GM18517 (cell line): ENCODE measurements at regions not wholly inside any gene's neighbourhood (a gene's known extent, or its start where the extent isn't known, plus 50 kb on each side); places are given as distances from the start of the nearest gene placed in this dataset.

Experiments
- ATAC-seq: cut with Tn5 transposase; IDR thresholded peaks from one replicate; pipeline ENCODE4 v1.9.1; 2021; ENCODE audit warnings: mild to moderate bottlenecking, moderate library complexity; ENCODE audit not compliant: unreplicated experiment

DNA sequence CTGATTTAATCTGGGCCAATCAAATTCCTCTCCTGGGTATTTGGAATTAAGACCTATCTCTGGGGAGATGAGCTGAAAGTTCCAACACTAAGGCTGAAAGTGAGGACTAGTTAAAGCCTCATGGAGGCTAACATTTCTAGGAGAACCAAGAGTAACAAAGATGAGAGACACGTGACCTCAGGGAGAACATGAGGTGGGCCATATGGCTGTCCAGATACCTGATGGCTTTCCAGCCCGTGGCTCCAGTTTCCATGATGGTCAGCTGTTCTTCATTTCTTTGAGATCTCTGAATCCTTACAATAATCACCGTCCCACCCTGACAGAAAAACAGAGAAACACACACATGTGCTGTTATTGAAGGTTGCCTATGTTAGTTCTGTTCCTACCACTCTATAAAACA is 66.1 kb downstream of the LEPR start:
- ATAC-seq = no peak

DNA sequence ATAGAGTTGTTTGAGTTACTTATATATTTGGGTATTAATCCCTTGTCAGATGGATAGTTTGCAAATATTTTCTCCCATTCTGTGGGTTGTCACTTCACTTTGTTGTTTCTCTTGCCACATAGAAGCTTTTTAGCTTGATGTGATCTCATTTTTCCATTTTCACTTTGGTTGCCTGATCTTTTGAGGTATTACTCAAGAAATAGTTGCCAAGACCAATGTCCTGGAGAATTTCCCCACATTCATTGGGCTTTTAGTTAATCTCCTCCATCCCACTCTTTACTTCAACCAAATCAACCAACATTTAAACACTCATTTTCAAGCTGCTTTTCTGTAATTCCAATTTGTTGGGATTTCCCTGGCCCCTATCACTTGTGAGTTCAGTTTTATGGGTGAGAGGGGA is 69.0 kb downstream of the LEPR start:
- ATAC-seq = no peak

DNA sequence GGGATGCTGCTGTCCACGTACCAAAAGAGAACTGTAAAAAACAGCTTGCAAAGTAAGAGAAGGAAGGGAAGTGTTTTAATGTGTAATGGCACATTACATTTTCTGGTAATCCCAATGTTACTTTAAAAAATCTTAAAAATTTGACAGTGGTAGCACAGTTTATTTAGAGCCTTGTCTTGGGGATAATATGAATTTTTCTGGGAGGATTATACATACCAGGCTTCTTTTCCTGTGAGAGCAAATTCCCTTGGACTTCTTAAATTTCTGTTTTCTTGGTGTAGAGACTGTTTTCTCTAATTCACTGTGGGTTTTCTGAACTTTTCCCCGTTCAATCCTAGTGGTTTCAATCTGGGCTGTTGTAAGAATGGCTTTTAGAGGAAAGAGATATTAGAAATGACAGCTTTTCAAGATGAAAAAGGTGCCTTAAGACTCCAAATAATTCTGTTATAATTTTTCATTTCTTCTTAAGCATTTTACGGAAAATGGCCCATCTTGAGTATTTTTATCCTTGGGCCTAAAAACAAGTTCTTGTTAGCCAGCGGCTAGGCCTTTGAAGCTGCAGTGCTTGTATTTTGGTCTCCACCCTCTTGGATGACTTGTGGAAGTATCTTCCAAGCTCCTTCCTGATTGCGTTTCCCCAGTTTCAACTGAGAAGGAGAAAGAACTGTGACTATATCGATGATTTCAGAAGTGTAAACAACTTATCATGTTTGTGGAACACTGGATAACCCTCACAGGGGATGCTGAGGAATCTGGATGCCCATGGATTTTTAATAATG is 70.0 kb downstream of the LEPR start:
- ATAC-seq = no peak

DNA sequence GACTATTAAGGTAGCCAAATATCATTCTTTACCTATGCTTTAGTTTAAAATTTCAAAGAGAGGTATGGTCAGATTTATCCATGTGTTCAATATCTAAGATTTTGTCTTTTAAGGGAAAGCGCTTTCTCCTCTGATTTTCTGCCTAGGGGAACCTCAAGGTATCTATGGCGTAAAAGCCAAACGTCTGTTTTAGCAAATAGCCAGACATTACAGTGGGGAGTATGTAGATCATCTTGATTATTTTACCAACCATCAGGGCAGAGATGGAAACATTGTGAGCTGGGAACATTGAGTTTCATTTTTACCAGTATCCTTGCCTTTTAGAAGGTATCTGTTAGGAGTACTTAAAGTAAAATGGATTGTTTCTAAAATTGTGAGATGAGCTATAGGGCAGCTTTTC is 71.0 kb downstream of the LEPR start:
- no peak for ATAC-seq

DNA sequence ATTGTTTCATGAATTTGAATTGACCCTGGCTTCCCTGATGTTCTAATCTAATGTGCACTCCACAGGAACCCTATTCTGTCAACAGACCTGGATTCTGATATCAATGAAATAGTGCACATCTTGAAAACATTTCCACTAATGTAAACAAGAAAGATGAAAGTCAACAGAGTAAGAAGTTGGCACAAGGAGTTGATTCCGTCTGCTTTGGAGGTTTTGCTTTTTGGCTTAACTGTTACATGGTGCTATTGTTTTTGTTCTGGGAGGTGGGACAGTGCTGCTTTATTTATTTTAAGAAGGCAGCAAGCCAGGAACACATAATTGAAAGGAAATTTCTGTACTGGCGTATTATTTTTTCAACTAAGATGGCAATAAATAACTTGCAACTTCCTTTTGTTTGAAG is 73.3 kb downstream of the LEPR start:
- ATAC-seq = no peak

DNA sequence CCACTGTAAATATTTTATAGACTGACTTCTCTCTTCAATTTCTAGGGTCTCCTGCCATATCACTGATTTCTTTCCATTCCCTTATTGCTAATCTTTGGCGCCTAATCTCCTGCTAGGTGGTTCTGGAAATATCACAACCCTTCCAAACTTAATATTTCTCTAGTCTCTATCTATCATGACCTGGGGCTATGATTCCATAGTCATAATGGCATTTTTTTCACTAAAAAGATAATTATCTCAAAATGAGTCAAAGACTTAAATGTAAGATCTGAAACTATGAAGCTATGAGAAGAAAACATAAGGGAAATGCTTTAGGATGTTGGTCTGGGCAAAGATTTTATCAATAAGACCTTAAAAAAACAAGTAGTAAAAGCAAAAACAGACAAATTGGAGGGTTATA is 74.2 kb downstream of the LEPR start:
- no peak for ATAC-seq

DNA sequence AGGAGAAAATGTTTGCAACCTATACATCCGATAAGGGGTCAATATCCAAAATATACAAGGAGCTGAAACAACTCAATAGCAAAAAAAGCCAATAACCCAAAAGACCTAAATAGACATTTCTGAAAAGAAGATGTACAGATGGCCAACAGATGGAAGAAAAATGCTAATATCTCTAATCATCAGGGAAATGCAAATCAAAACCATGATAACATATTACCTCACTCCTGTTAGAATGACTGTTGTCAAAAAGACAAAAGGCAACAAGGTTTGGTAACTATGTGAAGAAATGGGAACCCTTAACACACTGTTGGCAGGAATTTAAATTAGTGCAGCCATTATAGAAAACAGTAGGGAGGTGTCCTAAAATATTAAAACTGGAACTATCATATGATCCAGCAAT is 74.7 kb downstream of the LEPR start:
- ATAC-seq = no peak

DNA sequence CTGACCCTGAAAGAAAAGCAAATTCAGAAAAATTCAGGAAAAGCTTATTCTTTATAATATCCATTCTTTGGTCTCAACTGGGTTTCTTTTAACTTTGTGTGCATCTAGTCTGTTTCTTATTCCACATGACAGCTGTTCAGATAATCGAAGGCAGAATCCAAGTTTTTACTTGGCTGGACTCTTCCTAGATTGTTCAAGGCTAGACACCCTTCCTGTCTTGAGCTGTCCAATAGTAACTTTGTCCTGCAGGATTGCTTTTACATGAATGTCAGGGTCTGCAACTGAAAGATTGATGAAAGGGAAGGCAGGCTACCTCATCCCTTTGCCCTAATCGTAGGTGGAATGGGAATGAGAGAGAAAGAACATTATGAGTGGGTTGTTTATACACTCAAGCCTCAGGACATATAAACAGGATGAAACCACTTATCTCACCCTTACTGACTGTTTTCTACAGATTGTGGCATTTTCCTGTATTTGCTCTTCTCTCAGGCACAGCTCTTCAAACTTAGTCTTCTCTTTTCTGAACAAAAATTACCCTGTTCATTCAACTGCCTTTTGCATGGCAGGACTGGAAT is 76.9 kb downstream of the LEPR start:
- ATAC-seq = no peak

DNA sequence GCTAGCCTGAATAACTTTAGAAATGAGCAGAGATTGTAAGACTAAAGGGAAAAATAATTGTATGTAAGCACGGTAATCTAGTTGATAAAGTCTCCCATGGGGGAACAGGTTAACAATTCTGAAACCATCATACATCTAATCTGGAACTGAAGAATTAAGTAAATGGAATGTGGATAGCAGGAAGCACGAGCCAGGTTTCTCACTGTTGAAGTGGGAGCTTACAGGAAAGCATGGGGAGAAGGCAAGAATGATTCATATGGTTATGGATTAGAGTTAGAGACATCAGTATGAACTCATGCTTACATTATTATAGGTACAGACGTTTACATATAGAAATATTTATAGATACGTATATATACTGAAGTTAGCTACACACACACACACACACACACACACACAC is 83.0 kb downstream of the LEPR start:
- ATAC-seq = no peak

DNA sequence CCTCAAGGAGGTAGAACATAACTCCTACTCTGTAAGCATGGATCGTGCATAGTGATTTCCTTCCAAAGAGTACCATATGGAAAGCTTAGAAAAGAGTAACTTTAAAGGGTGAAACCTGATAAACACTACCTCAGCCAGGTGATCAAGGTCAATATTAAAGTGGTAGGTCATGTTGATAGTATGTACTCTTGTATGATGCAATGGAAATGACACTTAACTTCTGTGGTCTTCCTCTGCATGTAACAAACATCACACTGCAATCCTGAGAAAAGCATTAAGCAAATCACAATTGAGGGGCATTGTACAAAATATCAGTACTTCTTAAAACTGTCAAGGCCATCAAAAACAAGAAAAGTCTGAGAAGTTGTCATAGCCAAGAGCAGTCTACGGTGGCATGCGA is 83.8 kb downstream of the LEPR start:
- ATAC-seq = no peak

DNA sequence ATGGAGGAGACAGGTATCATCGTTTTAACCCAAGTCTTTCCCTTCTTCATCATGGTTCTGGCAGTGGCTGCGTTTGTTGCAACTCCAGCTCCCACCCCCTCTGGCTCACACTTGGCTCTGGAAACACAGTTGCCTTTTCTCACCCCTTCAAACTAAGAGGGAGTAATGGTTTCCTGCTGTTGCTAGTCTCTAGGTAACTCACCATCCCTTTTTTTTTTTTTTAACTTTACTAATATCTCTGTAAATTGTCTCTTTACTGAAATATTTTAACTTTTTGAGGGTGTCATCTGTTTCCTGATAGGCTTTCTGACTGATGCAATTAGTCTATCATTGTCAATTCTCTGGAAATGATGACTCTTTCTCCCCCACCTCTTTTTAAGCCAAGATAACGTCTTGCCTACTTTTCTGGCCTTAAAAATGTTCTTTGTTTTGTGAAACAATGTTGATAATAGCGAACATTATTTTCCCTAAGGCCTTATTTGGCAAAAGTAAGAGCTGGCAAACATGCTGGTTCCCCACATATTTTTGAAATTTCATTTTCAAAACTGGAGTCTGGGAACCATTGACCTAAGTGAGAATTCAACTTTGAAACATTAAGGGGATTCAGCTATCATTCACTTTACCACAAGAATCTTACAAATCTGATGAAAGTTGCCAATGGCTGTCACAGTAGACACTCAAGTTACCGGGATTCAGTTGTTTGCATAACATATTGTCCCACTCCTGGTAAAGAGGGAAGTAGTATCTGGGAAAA is 85.3 kb downstream of the LEPR start:
- no peak for ATAC-seq

DNA sequence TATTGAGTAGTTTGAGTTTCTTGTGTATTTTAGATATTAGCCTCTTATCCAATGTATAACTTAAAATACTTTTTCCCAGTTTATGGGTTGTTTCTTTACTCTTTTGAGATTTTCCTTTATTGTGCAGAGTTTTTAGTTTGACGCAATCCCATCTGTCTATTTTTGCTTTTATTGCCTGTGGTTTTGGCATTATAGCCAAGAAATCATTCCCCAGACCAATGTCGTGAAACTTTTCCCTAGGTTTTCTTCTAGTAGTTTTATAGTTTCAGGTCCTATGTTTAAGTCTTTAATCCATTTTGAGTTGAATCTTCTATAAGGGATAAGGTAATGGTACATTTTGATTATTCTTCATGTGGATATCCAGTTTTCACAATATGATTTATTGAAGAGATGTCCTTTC is 87.6 kb downstream of the LEPR start:
- no peak for ATAC-seq

DNA sequence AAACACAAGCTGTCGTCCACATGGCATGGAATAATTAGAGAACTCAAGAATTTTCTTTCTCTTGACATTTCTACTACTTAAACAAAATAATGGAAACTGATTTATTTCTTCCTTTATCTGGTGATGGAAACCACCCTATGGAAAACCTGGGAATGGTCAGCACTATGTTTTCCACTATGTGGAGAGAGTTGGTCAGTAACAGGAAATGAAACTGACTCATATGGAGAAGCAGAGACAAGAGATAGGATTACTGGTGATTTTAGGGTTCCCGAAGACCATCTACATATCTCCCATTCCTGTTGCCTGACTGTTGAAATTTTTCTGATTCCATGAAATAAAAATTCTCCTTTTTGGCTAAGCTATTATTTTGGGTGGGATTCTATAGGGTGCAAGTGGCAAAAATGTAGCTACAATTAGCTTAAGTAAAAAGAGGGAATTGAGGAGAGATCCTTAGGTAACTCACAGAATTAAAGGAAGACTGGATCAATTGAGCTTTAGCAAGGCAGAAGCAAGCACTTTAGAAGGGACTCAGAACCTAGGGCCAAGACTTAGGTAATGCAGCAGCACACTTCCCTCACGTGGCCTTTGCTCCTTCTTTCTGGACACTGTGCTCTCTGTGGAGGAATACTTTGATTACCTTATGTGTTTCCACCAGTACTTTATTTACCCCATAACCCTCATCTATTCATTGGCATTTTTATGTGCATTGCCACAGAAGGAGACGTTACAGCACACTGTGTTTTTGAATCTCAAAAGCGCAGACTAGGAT is 89.6 kb downstream of the LEPR start:
- ATAC-seq = no peak

DNA sequence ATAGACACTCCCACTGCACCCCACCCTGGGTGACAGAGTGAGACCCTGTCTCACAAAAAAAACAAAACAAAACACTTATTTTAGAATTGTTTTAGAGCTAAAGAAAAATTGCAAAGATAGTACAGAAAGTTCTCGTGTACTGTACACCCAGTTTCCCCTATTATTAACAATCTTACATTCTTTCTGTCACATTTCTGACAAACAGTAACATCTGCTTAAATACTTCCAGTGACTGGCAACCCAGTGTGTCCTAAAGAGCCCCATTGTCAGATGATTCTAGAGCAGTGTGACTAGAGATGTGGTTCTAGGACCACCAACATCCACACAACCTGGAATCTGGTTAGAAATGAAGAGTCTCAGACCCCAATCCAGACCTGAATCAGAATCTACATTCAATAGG is 90.5 kb downstream of the LEPR start:
- no peak for ATAC-seq

DNA sequence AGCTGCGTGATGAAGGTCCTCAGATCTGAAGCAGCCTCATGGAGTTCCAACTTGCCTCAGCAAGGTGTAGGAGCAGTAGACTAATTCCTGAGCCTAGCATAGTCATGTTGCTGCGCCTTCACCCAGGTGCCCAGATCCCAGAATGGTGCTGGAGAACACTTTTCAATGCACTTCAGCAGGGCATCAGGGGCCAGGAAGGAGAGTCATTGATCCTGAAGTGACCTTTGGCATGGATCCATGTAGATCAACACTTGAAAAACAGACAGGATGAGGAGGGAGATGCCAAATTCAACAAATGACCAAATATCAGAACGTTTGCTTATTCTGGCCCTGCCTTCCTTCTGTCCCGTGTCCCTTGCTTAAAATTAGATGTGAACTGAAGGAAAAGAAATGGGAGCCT is 91.9 kb downstream of the LEPR start:
- no peak for ATAC-seq

DNA sequence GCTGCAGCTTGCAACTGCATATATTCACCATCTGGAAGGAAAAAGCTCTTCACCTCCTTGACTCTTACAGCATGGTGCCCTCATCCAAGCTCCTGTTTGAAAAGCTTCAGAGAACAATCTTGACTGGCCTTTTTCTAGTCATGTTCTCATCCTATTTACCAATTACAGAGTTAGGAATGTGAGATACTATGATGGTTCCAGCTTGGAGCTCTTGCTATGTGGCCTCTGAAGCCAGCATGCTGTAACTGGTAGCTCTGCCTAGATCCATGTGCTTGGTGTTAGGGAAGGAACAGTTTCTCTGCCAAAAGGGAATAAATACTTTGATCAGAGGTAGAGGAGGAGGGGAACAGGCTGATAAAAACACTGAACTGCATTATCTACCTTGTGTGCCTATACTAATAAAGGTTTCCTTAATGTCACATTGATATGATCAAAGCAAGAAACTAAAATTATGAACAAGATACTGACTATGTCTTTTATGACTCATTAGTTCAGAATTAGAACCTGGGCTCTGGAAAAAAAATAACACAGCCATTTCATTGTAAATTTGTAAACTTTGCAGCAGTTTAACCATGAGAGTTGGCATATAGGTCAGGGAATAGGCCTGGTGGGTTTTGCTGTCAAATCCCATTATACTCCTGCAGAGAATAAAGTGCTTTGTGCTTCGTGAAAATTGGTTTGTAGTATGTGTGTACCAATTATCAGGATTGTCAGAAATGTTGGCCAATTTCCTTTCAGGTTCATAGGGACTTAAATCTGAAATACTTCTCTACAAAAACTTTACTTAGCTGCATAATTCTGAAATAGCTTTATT is 92.7 kb downstream of the LEPR start:
- ATAC-seq = no peak

DNA sequence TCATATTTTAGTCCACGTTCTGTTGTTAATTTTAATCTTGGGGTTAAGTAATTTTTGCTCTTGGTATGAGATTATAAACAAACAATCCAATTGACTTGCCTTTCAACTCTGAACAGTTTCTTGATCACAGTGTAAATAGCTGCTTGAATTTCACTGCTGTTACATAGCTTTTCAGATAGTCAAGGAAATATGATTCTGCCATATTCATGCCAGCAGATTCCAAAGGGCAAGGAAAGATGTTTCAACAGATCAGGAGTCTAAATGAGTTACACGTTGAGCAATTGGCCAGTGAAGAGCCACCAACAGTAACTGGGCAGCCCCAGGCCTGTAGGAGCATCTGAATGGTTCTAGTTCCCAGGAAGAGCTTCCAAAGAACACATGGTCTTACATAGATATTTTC is 93.6 kb downstream of the LEPR start:
- no peak for ATAC-seq

DNA sequence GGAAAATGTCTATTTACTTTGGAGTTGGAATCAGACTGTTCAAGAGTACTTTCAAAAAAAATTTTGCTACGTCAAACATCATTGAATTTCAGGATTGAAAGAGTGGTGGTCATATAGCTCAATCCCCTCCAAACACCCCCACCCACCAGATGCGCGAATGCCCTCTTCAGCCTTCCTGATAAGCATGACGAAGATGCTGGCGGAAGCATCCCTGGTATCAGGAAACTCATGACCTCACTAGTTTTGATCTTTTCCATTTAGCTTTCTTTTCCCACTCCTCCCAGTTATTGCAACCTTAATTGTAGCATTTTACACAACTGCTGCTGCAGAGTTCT is 104.4 kb downstream of the LEPR start:
- ATAC-seq = no peak

DNA sequence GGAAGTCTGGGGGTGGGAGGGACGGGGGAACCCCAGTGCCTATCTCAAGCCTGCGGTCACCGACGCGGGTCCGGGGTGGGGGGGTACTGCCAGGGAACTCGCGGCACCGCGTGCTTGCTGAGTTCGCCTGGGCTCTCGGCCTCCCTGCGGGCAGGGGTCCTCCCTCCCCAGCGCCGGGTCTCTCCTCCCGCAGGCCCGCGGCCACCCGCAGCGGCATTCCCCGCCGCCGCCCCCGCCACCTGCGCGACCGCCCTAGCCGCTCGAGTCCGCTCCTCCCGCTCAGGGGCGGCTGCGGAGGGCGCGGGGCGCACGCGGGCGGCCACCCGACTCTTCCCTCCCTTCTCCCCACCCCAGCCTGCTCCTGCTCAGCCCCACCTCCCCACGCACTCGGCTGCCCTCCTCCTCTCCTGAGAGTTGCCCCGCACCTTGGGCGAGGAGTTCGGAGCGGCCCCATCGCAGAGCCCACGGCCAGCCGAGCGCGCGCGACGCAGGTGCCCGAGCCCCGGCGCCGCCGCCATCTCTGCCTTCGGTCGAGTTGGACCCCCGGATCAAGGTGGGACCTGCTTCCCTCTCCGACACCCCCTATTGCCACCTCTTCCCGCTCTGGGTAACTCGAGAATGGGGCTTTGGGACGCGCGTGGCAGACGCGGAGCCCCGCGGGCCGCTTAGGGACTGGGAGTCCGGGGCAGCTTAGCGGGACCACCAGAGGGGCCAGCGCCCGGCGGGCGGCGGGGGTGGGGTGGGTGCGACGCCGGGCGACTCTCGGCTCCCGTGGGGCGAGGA is 105.0 kb downstream of the LEPR start:
- no peak for ATAC-seq

DNA sequence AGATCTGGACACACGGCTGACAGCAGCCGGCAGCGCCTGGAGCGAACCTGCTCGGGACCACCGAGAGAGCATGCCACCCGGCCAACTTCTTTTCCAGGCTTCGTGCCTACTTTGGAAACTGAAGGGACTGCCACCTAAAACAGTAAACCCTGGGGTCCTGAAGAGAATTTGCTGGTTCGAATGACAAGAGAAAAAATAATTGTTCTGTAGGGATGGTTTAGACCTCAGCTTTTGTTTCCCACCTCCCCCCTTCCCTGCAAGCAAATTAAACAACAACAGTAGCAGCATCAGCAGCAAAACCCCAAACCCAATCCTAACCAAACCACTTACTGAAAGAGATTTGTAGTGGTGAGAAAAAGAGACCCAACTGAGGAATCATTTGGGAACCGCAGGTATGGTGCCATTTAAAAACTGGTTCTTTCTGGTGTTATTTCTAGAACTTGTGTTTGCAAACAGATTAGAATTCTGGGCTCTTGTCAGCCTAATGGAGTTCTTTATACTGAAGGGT is 105.6 kb downstream of the LEPR start:
- no peak for ATAC-seq
